Ishikawa (cell line): ENCODE measurements at regions not wholly inside any gene's neighbourhood (a gene's known extent, or its start where the extent isn't known, plus 50 kb on each side); places are given as distances from the start of the nearest gene placed in this dataset.

Experiments
- CEBPB ChIP-seq: IDR thresholded peaks from 2 replicates; pipeline ENCODE4 v1.6.1; 2012
- CREB1 ChIP-seq: IDR thresholded peaks from 2 replicates; pipeline ENCODE4 v1.6.1; 2012; ENCODE audit warnings: low read depth
- EGR1 ChIP-seq: IDR thresholded peaks from 2 replicates; pipeline ENCODE4 v1.6.1; 2012
- EP300 ChIP-seq: IDR thresholded peaks from 2 replicates; pipeline ENCODE4 v1.6.1; 2012; ENCODE audit warnings: borderline replicate concordance
- FOXM1 ChIP-seq: IDR thresholded peaks from 2 replicates; pipeline ENCODE4 v1.6.1; 2012; ENCODE audit warnings: low read depth, borderline replicate concordance
- MAX ChIP-seq: IDR thresholded peaks from 2 replicates; pipeline ENCODE4 v1.6.1; 2012
- NFIC ChIP-seq: IDR thresholded peaks from 2 replicates; pipeline ENCODE4 v1.6.1; 2012
- RAD21 ChIP-seq: IDR thresholded peaks from 2 replicates; pipeline ENCODE4 v1.6.1; 2012; ENCODE audit warnings: low read depth
- TAF1 ChIP-seq: IDR thresholded peaks from 2 replicates; pipeline ENCODE4 v1.6.1; 2012; ENCODE audit warnings: low read depth, mild to moderate bottlenecking
- TCF12 ChIP-seq: IDR thresholded peaks from 2 replicates; pipeline ENCODE4 v1.6.1; 2012; ENCODE audit warnings: low read depth
- TEAD4 ChIP-seq: IDR thresholded peaks from 2 replicates; pipeline ENCODE4 v1.6.1; 2012
- USF1 ChIP-seq: IDR thresholded peaks from 2 replicates; pipeline ENCODE4 v1.6.1; 2012
- YY1 ChIP-seq: IDR thresholded peaks from 2 replicates; pipeline ENCODE4 v1.6.1; 2012; ENCODE audit warnings: low read depth
- ZBTB7A ChIP-seq: IDR thresholded peaks from 2 replicates; pipeline ENCODE4 v1.6.1; 2012; ENCODE audit warnings: low read depth
- TF ChIP-seq, protein P1 (sequence below): IDR thresholded peaks from 2 replicates; pipeline ENCODE4 v1.6.1; 2012; ENCODE audit warnings: low read depth, mild to moderate bottlenecking

- TF ChIP-seq EGR1 (no peak), MAX (no peak), ZBTB7A (no peak), TAF1 (no peak), TCF12 (no peak), CEBPB (no peak), YY1 (no peak), FOXM1 (no peak)
Measured at GRCh38 chr2:118177884-118178283, 89.6 kb downstream of the INSIG2 start.

GRCh38 chr2:118177318-118177717 lies 89.0 kb downstream of the INSIG2 start:
- TF ChIP-seq ZBTB7A = no peak
- no peak for TF ChIP-seq FOXM1
- TF ChIP-seq YY1 = no peak
- no peak for TF ChIP-seq NFIC
- no peak for TF ChIP-seq MAX
- TF ChIP-seq RAD21 = no peak
- TF ChIP-seq TCF12 = no peak
- TF ChIP-seq TEAD4 = no peak
- no peak for TF ChIP-seq EGR1
- TF ChIP-seq USF1 = no peak
- no peak for TF ChIP-seq CREB1
- no peak for TF ChIP-seq TAF1
- TF ChIP-seq, protein P1, sequence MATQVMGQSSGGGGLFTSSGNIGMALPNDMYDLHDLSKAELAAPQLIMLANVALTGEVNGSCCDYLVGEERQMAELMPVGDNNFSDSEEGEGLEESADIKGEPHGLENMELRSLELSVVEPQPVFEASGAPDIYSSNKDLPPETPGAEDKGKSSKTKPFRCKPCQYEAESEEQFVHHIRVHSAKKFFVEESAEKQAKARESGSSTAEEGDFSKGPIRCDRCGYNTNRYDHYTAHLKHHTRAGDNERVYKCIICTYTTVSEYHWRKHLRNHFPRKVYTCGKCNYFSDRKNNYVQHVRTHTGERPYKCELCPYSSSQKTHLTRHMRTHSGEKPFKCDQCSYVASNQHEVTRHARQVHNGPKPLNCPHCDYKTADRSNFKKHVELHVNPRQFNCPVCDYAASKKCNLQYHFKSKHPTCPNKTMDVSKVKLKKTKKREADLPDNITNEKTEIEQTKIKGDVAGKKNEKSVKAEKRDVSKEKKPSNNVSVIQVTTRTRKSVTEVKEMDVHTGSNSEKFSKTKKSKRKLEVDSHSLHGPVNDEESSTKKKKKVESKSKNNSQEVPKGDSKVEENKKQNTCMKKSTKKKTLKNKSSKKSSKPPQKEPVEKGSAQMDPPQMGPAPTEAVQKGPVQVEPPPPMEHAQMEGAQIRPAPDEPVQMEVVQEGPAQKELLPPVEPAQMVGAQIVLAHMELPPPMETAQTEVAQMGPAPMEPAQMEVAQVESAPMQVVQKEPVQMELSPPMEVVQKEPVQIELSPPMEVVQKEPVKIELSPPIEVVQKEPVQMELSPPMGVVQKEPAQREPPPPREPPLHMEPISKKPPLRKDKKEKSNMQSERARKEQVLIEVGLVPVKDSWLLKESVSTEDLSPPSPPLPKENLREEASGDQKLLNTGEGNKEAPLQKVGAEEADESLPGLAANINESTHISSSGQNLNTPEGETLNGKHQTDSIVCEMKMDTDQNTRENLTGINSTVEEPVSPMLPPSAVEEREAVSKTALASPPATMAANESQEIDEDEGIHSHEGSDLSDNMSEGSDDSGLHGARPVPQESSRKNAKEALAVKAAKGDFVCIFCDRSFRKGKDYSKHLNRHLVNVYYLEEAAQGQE = no peak
- TF ChIP-seq EP300 = no peak
- TF ChIP-seq CEBPB = no peak

GRCh38 chr2:118176601-118177000 lies 88.3 kb downstream of the INSIG2 start:
- no peak for TF ChIP-seq TCF12
- TF ChIP-seq TEAD4 = no peak
- no peak for TF ChIP-seq CREB1
- TF ChIP-seq TAF1 = no peak
- TF ChIP-seq MAX = no peak
- TF ChIP-seq, protein P1 = no peak
- TF ChIP-seq NFIC = no peak
- no peak for TF ChIP-seq YY1
- TF ChIP-seq EGR1 = no peak
- TF ChIP-seq EP300 = no peak
- TF ChIP-seq CEBPB = no peak
- no peak for TF ChIP-seq ZBTB7A
- no peak for TF ChIP-seq RAD21
- no peak for TF ChIP-seq FOXM1
- no peak for TF ChIP-seq USF1

DNA sequence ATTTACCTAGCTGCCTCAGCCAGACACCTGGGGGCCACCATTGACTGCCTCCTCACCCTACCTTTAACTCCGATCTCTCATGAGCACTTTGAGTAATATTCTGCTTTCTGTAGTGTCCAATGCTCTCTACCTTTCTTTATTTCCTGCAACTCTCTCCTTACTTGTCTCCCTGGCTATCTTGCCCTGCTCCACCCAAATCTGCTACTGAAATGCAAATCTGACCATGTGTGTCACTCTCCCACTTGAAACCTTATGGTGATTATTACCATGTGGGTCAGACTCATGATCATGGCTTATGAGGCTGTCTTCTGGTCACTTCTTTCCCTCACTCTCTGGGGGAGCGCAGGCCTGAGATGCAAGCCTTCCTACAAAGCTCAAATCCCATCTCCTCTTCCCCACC lies 83.3 kb downstream of the INSIG2 start:
- TF ChIP-seq EP300 (no peak), USF1 (no peak), EGR1 (no peak), NFIC (no peak), MAX (no peak), CREB1 (no peak), CEBPB (no peak), TAF1 (no peak), TCF12 (no peak), RAD21 (no peak), TEAD4 (no peak), YY1 (no peak), FOXM1 (no peak), ZBTB7A (no peak)
- TF ChIP-seq, protein P1 = no peak
